ENCODE measurements at regions not wholly inside any gene's neighbourhood (a gene's known extent, or its start where the extent isn't known, plus 50 kb on each side); places are given as distances from the start of the nearest gene placed in this dataset.

- DNase-seq = no peak
Measured at GRCh38 chr1:73953586-73953985, 244.4 kb downstream of the LRRIQ3 start.

GRCh38 chr1:73953186-73953585 is 244.8 kb downstream of the LRRIQ3 start:
- DNase-seq = no peak

GRCh38 chr1:73948055-73948454 is 249.9 kb downstream of the LRRIQ3 start:
- DNase-seq = no peak

DNA sequence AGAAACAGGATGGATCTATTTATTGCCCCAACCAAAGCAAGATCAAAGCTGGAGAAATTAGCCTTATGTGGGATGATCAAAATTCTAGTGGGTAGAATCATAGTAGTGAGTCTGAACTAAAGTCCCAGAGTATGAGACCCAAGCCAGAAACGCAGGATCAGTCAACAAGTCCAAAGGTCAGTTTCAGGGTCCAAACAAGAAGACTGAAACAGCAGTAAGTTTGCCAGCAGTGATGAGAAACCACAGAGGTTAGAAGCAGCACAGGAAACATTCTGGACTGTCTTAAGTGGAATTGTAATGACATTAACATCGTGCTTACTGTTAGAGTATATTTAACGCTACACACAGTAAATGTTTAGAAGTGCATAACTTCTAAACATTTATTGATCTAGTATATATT is 251.0 kb downstream of the LRRIQ3 start:
- DNase-seq = no peak

DNA sequence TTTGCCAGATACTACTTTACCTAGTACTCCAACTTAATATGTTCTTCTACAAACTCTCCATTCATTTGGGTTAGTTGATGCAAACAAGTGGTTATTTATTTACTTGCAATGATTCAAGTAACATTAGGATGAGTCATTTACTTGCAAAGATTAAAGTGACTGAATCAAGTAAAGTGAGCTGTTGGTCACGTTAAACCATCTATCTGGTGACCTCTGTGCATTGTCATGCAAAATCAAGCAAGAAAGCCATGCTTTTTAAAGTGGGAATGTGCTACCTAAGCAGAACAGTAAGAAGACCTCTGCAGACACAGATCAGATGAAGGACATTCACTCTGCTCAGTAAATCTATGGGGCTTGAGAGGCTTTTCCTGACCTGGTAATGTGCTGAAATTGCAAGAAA is 254.7 kb downstream of the LRRIQ3 start:
- DNase-seq = no peak

GRCh38 chr1:73930293-73930692 is 267.7 kb downstream of the LRRIQ3 start:
- DNase-seq = no peak

DNA sequence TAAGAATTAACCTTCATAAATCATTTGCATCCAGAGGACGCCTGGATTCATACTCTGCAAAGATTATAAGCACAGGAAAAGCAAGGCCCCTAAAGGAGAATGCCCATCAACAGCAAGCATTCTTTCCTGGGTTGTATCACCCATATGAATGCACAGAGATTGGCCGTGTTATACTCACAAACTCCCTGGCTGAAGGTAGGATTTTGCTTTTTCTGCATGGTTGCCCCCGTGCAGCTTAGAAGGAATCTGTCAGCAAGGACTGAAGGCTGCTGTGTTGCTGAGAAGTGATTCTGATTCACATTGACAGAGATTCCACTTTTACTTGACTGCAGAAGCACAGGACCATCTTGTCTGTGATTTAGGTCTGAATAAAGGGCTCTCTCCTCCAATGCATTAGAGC is 283.0 kb downstream of the LRRIQ3 start:
- no peak for DNase-seq

- no peak for DNase-seq
Measured at GRCh38 chr1:73913025-73913424, 285.0 kb downstream of the LRRIQ3 start.

- DNase-seq = no peak
Measured at GRCh38 chr1:73911849-73912248, 286.1 kb downstream of the LRRIQ3 start.

DNA sequence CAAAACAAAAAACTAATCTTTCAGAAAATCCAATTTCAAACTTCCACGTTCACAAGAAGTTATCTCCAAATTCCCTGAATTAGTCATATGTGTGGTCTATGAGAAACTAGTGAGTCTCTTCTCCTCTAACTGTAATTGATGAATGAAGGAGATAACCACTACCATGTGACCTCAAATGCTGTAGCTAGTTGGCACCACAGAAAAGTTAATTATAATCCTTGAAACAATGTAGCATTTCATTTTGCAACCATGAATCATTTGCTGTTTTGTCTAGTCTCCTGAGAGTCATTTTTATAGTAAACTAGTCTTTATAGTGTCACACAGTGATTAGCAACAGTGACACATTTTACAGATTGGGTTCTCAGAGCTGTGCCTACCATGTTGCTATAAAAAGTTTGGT is 287.5 kb downstream of the LRRIQ3 start:
- DNase-seq = peak; percentile 40

DNA sequence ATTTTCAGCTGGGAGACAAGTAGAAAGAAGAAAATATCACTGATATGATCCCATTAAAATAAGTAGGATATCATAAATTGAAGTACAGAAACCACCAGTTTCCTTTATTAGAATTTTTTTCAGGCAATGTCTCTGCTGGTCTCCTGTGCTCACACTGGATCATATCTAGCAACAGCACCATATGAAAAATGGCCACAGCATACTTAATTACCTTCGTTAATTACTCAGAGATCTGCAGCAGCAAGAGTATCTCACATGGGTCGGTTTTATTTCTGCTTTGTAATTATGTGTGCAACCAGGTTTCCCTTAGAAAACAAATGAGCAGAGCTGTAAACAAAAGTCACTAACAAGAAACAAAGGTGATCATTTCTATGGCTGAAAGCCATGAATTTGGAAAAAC is 287.9 kb downstream of the LRRIQ3 start:
- no peak for DNase-seq

DNA sequence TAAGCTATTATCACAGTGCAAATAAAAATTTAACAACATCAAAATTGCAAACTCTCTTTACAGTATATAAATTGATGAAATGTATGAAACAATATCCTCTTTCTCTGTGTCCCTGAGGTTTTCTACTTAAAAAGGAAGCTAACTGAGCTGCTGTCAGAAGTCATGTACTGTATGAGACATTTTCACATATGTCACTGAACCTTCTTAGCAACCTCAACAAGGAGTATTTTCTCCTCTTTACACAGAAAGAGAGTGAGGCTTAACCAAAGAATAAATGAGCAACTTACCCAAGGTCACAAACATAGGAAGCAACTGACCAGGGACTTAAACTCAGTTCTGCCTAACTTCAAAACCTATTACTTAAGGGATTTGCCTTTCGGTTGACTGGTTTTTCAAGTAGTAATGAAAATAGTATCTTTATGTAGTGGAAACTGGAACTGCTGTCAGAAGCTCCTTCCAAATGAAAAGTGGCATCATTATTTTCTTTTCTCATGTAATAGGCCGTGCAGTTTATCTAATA is 288.9 kb downstream of the LRRIQ3 start:
- DNase-seq = no peak

DNA sequence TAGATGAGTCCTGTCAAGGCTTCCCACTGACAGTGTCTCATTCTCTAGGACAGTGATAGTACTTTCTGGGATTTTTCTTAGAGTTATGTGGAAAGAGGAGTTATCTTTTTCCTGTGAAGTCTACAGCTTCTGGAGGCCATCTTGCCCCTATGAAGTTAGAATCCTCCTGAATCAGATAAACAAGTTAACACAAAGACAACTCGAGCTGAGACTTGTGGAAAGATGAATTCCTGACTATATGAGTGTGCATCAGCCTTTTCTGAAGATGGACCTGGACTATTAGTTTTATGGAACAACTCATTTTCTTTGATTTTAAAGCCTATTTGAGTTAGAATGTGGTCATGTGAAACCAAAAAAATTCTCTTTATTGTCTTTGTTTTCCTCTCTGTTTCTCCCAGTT is 290.9 kb downstream of the LRRIQ3 start:
- peak; percentile 16 for DNase-seq

GRCh38 chr1:73903092-73903491 is 294.9 kb downstream of the LRRIQ3 start:
- no peak for DNase-seq

DNA sequence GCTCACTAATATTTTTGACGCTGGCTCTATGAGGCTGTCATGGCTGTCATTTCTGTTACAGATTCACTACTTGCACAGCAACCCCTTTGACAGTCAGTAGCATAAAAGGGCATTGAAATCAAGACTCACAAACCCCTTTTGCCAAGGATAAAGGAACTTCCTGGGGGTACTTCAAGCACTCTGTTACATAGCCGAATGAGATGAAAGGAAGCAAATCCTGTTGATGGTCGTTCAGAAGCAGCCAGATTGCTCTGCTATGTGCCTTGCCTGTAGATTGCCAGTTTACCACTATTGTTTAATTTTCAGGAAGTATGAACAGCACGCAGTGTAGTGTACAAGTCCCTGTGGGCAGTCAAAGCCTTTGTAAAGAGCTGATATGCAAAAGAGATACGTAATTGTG is 296.2 kb downstream of the LRRIQ3 start:
- no peak for DNase-seq

- DNase-seq = no peak
Measured at GRCh38 chr1:73899311-73899710, 298.7 kb downstream of the LRRIQ3 start.

DNA sequence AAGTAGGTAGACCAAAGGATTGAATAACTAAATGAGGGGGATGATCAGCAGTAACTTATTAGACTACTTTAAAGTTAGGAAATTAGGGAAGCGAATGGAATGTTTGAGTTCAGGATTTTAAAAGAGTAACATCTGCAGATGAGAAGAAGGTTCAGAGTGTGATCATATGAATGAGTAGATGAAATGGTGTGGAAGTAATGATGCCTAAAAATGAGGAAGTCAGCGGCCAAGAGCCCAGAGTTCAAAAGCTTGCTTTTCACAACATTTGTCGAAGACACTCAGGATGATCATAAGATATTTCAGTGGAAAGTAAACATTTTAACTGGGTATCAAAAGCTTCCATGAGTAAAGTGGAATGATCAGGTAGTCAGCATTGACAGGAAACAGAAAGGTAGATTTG is 299.4 kb downstream of the LRRIQ3 start:
- no peak for DNase-seq

GRCh38 chr1:73887412-73887811 is 310.6 kb downstream of the LRRIQ3 start:
- DNase-seq = no peak

GRCh38 chr1:73886716-73887115 is 311.3 kb downstream of the LRRIQ3 start:
- DNase-seq = no peak

GRCh38 chr1:73874806-73875205 is 323.2 kb downstream of the LRRIQ3 start:
- DNase-seq = no peak

GRCh38 chr1:73868810-73869336 is 329.1 kb downstream of the LRRIQ3 start:
- DNase-seq = no peak

GRCh38 chr1:73862355-73862754 is 335.6 kb downstream of the LRRIQ3 start:
- no peak for DNase-seq

DNA sequence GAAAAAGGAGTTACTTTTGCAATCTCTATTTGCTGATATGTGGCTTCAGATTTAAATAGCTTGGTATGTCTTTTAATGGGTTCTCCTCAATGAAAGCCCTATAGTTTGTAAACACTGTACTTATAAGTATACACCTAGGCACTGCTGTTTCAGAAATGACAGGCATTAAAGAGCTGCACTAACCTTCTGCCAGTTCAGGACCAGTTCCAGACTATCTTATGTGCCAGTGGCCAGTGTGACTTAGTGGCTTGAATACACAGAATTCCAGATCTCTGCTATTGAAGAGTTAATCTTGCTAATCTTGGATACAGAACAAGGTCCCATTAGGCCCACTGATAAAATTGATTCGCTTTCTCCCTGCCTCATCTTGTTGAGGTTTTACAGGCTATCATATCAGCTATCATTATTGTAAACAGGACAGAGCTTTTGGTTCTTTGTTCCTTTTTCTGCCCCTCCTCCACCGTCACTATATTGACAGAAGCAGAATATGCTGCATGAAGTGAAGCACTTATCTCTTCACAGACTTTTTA is 337.5 kb downstream of the LRRIQ3 start:
- no peak for DNase-seq

- no peak for DNase-seq
Measured at GRCh38 chr1:73859227-73859626, 338.7 kb downstream of the LRRIQ3 start.

DNA sequence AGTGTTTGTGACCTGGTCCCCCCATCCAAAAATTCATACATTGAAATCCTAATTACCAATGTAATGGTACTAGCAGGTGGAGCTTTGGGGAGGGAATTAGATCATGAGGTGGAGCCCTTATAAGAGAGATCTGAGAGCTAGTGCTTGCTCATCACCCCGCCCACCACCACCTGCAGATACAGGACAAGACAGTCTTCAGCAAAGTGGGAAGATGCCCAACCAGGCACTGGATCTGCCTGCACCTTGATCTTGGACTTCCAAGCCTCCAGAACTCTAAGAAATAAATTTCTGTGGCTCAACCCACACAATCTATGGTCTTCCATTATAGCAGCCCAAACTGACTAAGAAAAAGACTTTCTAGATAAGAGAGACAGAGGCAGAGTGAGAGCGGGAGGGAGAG is 343.4 kb downstream of the LRRIQ3 start:
- no peak for DNase-seq

Data from fibroblast of skin of abdomen (primary cell).